Activated naive CD4-positive, alpha-beta T cell treated with anti-CD3 and anti-CD28 coated beads, Interleukin-2, amount 50 U/mL, for 24 hours (primary cell): ENCODE measurements at regions not wholly inside any gene's neighbourhood (a gene's known extent, or its start where the extent isn't known, plus 50 kb on each side); places are given as distances from the start of the nearest gene placed in this dataset.

Source experiments
- H3K27ac Mint-ChIP-seq: one replicate; pipeline ENCODE4 v1.8.0; 2021; ENCODE audit warnings: mild to moderate bottlenecking, mixed read lengths
- H3K27me3 Mint-ChIP-seq: one replicate; pipeline ENCODE4 v1.8.0; 2021; ENCODE audit warnings: mixed read lengths
- H3K36me3 Mint-ChIP-seq: one replicate; pipeline ENCODE4 v1.8.0; 2021; ENCODE audit warnings: mixed read lengths
- H3K4me1 Mint-ChIP-seq: one replicate; pipeline ENCODE4 v1.8.0; 2021; ENCODE audit warnings: mixed read lengths
- H3K4me3 Mint-ChIP-seq: one replicate; pipeline ENCODE4 v1.8.0; 2021; ENCODE audit warnings: mild to moderate bottlenecking, mixed read lengths
- H3K9me3 Mint-ChIP-seq: one replicate; pipeline ENCODE4 v1.8.0; 2021; ENCODE audit warnings: mixed read lengths

GRCh38 chr1:88169939-88170338 lies 514.1 kb upstream of the PKN2 start:
- Mint-ChIP-seq H3K27ac (no peak overlapping the region), H3K36me3 (no peaks in the 10 kb centered on the region), H3K4me3 (no peak overlapping the region), H3K4me1 (no peaks in the 10 kb centered on the region), H3K27me3 (peaks cover 4% of the 10 kb centered on the region), H3K9me3 (no peaks in the 10 kb centered on the region)

GRCh38 chr1:88175120-88175630 lies 508.9 kb upstream of the PKN2 start:
- Mint-ChIP-seq H3K4me1 (no peaks in the 10 kb centered on the region), H3K9me3 (no peaks in the 10 kb centered on the region), H3K27ac (no peak overlapping the region)

DNA sequence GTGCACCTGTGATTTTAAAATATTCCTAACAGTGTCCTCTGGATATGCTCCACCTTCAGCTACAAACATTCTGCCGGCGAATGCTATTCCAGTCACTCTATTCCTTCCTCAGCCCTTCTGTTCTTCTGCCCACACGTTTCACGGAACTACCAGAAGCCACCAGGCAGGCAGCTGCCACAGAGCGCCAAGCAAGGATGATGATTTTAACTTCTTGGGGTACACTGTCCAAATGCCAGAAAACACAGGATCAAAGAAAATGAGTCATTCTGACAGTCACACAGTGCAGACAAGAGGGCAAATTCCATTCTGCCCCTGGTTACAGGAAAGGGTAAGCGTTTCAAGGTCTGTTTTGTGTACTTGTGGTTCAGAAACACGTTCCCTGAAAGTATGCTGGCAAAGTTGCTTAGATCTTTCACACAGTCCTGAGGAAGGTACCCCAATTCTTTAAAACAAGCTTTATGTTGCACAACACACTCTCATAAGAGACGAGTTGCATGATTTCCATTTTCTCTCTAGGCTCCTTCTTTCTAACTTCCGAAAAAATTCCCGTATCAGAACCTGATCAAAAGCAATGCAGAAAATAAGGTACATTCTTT lies 508.3 kb upstream of the PKN2 start:
- Mint-ChIP-seq H3K27ac (no peak overlapping the region), H3K4me1 (no peaks in the 10 kb centered on the region), H3K36me3 (no peaks in the 10 kb centered on the region), H3K9me3 (no peaks in the 10 kb centered on the region), H3K27me3 (peaks cover 4% of the 10 kb centered on the region), H3K4me3 (no peak overlapping the region)

More at GRCh38 chr1:88175120-88175630, 508.9 kb upstream of the PKN2 start:
- Mint-ChIP-seq H3K27me3 (peaks cover 4% of the 10 kb centered on the region), H3K4me3 (no peak overlapping the region), H3K36me3 (no peaks in the 10 kb centered on the region)

DNA sequence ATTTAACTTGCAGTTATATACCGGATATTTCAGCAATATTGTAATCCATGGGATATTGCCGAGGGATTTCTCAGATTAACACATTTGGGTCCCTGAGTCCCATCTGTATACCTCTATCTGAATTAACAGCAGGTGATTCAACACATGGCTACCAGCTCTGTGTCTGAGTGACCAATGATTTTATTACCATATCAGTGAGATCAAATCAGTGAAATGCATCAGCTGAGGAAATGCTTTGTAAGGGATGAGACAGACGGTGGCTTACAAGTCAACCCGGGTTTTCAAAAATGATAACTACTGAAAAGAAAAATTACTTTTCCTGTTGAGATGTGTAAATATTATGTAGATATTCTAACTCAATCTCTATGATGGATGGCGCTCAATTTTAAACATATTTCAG lies 504.1 kb upstream of the PKN2 start:
- H3K27me3 Mint-ChIP-seq = peaks cover 2% of the 10 kb centered on the region
- H3K4me3 Mint-ChIP-seq = no peak overlapping the region
- H3K9me3 Mint-ChIP-seq = no peaks in the 10 kb centered on the region
- H3K4me1 Mint-ChIP-seq = no peaks in the 10 kb centered on the region
- H3K27ac Mint-ChIP-seq = no peak overlapping the region
- no peaks in the 10 kb centered on the region for H3K36me3 Mint-ChIP-seq

GRCh38 chr1:88180449-88181108 lies 503.5 kb upstream of the PKN2 start:
- H3K9me3 Mint-ChIP-seq = no peaks in the 10 kb centered on the region
- no peaks in the 10 kb centered on the region for H3K36me3 Mint-ChIP-seq
- no peak overlapping the region for H3K27ac Mint-ChIP-seq
- no peak overlapping the region for H3K4me3 Mint-ChIP-seq
- H3K4me1 Mint-ChIP-seq = no peaks in the 10 kb centered on the region
- H3K27me3 Mint-ChIP-seq = peaks cover 2% of the 10 kb centered on the region

DNA sequence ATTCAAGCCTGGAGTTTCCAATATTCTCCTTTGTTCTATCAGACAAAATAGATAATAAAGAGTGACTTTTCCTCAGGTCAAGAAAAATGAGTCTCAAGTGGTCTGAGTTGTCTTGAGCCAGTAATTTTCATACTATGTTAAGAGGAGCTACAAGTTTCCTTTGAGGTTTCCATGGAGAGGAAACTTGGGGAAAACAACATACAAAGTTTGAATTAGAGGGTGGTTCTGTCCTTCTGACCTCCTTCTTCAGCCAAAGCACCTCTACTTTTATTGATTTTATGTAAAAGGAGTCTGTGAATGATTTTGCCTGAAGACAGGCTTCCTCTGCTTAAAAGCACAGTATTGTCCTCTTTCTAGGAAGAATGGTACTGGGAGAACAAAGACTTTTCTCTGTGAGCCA lies 497.2 kb upstream of the PKN2 start:
- H3K27me3 Mint-ChIP-seq = peaks cover 5% of the 10 kb centered on the region
- no peaks in the 10 kb centered on the region for H3K36me3 Mint-ChIP-seq
- no peak overlapping the region for H3K4me3 Mint-ChIP-seq
- H3K4me1 Mint-ChIP-seq = no peaks in the 10 kb centered on the region
- H3K9me3 Mint-ChIP-seq = no peaks in the 10 kb centered on the region
- no peak overlapping the region for H3K27ac Mint-ChIP-seq

DNA sequence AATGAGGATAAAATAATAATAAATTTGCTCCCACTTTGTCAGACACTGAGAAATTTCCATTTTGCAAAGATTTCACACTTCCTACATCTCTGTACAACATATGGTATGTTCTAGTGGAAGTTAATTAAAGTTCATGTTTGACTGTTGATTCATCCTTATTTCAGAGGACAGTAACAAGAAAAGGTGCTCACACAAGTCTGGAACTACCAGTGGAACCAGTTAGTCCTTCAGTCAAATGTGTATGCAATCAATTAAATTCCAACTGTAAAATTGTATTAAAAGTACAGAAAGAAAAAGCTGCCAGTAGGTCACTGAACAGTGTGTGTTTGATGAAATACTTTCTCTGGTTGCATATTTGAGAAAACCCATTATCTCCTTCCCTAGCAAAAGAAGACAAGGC lies 496.0 kb upstream of the PKN2 start:
- Mint-ChIP-seq H3K9me3 (no peaks in the 10 kb centered on the region), H3K4me1 (no peaks in the 10 kb centered on the region), H3K4me3 (no peak overlapping the region), H3K27ac (no peak overlapping the region), H3K27me3 (peaks cover 5% of the 10 kb centered on the region), H3K36me3 (no peaks in the 10 kb centered on the region)

GRCh38 chr1:88189525-88189924 lies 494.5 kb upstream of the PKN2 start:
- H3K27me3 Mint-ChIP-seq = peaks cover 3% of the 10 kb centered on the region
- H3K27ac Mint-ChIP-seq = no peak overlapping the region
- H3K9me3 Mint-ChIP-seq = no peaks in the 10 kb centered on the region
- no peak overlapping the region for H3K4me3 Mint-ChIP-seq
- no peaks in the 10 kb centered on the region for H3K36me3 Mint-ChIP-seq
- no peaks in the 10 kb centered on the region for H3K4me1 Mint-ChIP-seq

DNA sequence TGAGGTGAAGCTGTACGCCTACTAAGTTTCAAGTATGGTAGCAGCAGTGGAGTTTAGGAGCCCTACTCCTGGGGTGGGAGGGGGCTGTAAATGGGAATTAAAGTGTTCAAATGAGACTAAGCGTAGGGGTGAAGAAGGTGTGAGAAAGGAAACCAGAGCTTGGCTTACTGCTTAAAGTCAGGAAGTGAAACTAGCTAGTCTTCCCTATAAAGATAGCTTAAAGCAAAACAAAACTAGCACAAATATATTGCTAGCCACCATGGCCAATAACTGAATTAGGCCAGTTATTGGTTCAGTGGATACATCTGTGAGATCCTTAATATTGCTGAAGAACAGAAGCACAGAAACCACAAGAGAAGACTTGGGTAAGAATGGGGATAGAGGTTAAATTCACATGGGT lies 492.2 kb upstream of the PKN2 start:
- Mint-ChIP-seq H3K4me1 (no peaks in the 10 kb centered on the region), H3K36me3 (no peaks in the 10 kb centered on the region), H3K9me3 (no peaks in the 10 kb centered on the region), H3K27ac (no peak overlapping the region), H3K27me3 (no peaks in the 10 kb centered on the region), H3K4me3 (no peak overlapping the region)

- Mint-ChIP-seq H3K27ac (no peak overlapping the region), H3K4me3 (no peak overlapping the region), H3K27me3 (no peaks in the 10 kb centered on the region), H3K36me3 (no peaks in the 10 kb centered on the region), H3K9me3 (no peaks in the 10 kb centered on the region), H3K4me1 (no peaks in the 10 kb centered on the region)
These were observed 489.5 kb upstream of the PKN2 start for GRCh38 chr1:88194542-88194941.

DNA sequence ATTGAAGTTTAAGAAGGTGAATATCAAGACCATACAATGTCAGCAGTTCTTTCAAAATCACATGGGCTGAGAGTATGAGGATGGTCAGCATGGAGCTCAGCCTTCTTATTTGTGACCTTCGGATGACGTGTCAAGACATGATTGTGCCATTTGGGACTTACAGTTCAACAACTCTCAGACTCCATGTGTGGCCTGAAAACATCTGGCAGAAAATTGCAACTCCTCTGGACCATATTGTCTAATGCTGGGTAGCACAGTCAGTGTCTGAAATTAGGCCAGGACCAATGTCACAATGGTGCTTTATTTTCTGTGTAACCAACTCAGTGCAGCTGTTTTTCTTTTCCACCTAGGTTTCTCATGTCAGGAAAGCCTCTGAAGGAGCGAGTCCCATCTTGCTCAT lies 483.5 kb upstream of the PKN2 start:
- no peaks in the 10 kb centered on the region for H3K4me1 Mint-ChIP-seq
- peaks cover 2% of the 10 kb centered on the region for H3K27me3 Mint-ChIP-seq
- no peak overlapping the region for H3K4me3 Mint-ChIP-seq
- H3K9me3 Mint-ChIP-seq = no peaks in the 10 kb centered on the region
- H3K27ac Mint-ChIP-seq = no peak overlapping the region
- H3K36me3 Mint-ChIP-seq = no peaks in the 10 kb centered on the region

DNA sequence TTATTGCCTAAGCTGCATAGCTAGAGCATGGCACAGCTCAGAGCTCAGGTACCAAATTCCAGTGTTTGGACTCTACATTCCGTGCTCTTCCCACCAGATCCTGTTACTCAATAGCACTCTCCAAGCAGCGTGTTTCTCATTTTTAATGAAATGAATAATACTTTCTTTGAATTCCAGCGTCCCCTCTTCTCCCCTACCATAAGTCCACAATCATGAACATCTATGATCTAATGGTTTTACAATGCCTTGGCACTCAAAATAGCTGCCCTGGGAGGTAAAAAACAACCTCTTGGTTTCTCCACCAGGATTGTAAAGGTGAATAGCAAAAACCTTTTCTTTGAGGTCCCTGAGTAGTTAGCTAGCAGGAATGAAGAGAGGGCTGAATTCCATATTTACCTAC lies 480.0 kb upstream of the PKN2 start:
- Mint-ChIP-seq H3K4me3 (no peak overlapping the region), H3K36me3 (no peaks in the 10 kb centered on the region), H3K27me3 (peaks cover 2% of the 10 kb centered on the region), H3K4me1 (no peaks in the 10 kb centered on the region), H3K27ac (no peak overlapping the region), H3K9me3 (no peaks in the 10 kb centered on the region)

DNA sequence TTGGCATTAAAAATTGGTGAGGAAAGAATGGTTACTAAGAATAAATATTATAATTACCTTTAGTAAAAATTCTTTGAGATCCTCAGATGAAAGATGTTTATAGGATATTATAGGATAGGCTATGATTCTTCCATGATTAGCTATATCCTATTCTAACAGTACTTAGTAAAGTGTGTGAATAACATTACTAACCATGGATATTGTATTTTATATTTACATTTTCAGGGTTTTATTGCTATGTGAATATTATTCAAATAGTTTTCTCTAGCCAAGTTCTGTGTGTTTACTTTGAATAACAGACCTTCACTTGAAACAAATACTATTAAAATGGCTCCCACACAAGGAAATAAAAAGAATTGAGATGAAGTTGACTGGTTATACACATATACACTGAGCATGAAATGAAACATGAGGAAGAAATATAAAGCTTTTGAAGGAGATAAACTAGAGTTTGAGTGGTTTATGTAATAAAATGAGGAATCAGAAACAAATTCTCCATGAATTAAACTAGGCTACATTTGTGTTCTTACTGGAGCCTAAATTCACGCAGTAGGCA lies 479.4 kb upstream of the PKN2 start:
- H3K27me3 Mint-ChIP-seq = peaks cover 2% of the 10 kb centered on the region
- no peak overlapping the region for H3K4me3 Mint-ChIP-seq
- no peaks in the 10 kb centered on the region for H3K36me3 Mint-ChIP-seq
- H3K27ac Mint-ChIP-seq = no peak overlapping the region
- no peaks in the 10 kb centered on the region for H3K4me1 Mint-ChIP-seq
- H3K9me3 Mint-ChIP-seq = no peaks in the 10 kb centered on the region

DNA sequence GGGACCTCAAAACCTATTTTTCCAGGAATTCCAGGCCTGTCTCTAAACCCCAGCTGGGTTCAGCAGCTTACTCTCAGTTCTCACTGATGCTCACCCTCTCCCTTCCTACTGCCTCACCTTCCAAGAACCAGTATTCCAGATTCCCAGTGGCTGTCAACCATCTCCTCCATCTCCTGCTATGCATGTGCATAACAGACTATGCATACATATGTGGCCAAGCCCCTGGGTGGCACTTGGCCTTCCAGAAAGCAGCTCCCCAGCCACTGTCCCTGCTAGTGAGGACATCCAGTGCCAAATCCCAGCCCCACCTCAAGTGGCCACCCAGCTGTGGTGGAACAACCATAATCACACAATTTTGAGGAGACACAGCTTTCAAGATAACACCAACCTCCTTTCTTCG lies 475.7 kb upstream of the PKN2 start:
- Mint-ChIP-seq H3K4me1 (no peaks in the 10 kb centered on the region), H3K27me3 (no peaks in the 10 kb centered on the region), H3K4me3 (no peak overlapping the region), H3K27ac (no peak overlapping the region), H3K36me3 (no peaks in the 10 kb centered on the region), H3K9me3 (no peaks in the 10 kb centered on the region)

DNA sequence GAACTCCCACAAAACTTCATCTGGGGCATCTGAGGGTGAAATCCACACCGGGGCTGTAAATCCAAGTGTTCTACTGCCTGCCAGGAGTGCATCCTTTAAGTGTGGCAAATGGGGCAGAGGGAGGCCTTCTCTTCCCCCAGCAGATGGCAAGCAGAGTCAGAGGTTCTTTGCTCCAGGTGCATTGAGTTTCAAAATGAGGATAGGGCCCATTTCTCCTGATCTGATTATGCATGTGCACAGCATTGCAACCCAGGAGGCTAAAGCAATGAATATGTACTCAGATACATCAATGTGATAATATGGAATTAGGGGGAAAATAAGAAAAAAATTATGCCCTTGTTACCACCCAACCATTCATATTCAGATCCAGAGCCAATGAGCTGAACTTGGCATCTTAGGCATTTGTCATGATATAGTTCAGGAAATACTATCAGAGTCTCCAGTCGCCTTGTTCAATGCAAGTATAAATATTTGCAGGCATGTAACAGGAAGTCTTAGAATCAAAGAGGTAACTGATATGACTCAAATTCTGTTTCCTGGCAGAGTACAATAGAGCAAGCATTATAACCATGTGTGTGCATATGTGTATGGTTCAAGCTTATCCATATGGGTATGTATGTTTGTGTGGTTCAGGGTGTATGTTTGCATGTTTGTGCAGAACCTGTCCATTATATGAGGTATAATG lies 473.8 kb upstream of the PKN2 start:
- no peaks in the 10 kb centered on the region for H3K36me3 Mint-ChIP-seq
- H3K27me3 Mint-ChIP-seq = no peaks in the 10 kb centered on the region
- H3K4me3 Mint-ChIP-seq = no peak overlapping the region

DNA sequence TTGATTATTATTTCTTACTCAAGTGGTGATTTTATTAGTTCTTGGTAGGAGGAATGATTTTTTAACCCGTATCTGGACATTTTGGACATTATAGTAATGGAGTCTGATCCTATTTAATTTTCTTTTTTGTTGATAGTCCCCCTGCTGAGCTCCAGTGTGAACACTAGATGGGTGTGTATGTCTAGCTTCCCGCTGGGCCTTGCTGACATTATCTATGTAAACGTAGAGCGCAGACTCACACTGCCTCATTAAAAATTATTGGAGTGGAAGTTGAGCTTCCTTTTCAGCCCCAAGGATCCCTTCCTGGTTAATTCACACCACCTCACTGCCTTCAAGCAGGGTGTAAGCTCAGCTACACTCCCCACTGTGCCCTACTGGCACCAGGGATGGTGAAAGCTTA lies 467.6 kb upstream of the PKN2 start:
- Mint-ChIP-seq H3K27ac (no peak overlapping the region), H3K9me3 (no peaks in the 10 kb centered on the region), H3K27me3 (no peaks in the 10 kb centered on the region), H3K36me3 (no peaks in the 10 kb centered on the region), H3K4me1 (no peaks in the 10 kb centered on the region), H3K4me3 (no peak overlapping the region)

More for the DNA sequence above, 473.8 kb upstream of the PKN2 start:
- Mint-ChIP-seq H3K4me1 (no peaks in the 10 kb centered on the region), H3K27ac (no peak overlapping the region), H3K9me3 (no peaks in the 10 kb centered on the region)
